HG03571 (cell line): ENCODE measurements at regions not wholly inside any gene's neighbourhood (a gene's known extent, or its start where the extent isn't known, plus 50 kb on each side); places are given as distances from the start of the nearest gene placed in this dataset.

Experiments used
- ATAC-seq: cut with Tn5 transposase; IDR thresholded peaks from one replicate; pipeline ENCODE4 v1.9.1; 2021; ENCODE audit not compliant: unreplicated experiment

DNA sequence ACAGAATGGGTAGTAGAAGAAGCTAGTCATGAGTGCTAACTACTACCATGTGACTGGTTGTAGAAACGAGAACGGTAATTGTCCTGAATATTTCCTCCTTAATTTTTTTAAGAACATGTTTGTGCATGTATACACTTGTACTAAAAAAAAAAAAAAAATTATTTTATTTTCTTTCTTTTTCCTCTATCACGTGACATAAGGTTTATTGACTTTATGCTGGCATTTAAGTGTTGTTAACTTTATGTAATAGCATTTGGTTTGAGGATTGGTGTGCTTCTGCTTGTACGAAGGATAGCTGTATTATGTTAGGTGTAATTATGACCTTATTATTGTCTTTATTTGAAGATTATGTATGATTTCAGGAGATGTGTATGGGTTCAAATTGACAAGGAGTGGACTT is 349.1 kb upstream of the PTPRD start:
- no peak for ATAC-seq

DNA sequence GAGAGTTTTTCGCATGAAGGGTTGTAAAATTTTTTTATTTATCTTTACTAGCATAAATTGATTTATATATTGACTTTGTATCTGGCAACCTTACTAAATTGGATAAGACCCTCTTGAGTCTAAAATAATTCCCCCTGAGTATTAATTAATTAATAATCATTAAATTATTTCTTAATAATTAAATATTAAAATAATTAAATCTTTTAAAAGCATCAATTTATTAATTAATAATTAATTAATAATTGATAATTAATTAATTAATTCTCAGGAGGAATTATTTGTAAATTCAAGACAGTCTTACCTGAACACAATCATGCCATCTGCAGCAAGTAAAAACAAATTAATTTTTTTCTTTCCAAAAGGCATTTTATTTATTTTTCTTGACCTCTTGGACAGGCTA is 370.4 kb upstream of the PTPRD start:
- ATAC-seq = no peak

DNA sequence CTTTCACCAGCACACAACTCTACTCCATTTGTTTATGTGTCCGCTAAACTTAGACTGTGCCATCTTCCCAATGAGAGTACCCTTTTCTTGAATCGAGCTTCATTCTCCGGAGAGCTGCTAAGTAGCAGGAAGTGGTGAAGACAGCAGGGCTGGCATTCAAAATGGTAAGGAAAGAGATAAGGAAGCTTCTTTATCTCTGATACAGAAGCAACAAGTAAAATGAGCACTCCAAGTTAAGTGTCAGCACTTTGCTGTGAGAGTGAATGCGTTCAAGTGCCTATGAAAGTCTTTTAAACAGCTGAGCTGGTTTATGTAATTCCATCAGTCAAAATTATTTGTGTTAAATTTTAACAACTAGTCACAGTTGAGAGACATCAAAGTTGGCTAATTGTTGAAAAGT is 386.8 kb upstream of the PTPRD start:
- no peak for ATAC-seq

DNA sequence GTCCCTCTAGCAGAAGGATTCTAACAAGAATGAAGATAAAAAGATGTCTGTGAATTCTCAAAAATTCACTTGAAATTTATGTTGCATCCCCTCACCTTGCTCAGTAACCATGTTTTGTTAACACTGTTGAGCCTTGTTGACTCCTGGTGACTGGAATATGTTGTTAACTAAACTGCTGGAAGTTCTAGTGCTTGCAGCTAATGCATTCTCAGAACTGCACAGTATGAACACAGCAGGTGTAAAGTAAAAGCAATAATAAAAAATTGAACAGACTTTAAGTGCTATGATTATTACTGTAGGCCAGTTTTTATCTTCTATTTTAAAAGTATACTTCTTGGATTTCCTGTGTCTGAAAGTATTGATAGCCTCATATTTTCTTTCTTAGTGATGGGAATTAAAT is 388.7 kb upstream of the PTPRD start:
- no peak for ATAC-seq

DNA sequence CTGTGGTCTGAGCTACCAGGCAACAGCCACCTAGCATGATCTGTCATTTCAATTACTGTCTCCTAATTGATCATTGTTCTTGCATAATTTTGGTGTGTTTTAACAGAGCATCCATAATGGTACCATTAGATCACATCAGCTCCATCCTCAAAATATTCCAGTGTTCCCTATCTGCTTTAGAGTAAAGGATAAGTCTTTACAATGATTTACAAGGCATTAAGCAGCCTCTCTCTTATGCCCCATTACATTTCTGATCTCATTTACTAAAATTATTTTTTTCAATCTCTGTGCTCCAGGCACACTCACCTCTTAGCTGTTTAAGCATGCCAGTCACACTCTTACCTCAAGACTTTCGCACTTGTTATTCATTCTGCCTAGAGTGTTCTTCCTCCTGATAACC is 389.9 kb upstream of the PTPRD start:
- no peak for ATAC-seq

DNA sequence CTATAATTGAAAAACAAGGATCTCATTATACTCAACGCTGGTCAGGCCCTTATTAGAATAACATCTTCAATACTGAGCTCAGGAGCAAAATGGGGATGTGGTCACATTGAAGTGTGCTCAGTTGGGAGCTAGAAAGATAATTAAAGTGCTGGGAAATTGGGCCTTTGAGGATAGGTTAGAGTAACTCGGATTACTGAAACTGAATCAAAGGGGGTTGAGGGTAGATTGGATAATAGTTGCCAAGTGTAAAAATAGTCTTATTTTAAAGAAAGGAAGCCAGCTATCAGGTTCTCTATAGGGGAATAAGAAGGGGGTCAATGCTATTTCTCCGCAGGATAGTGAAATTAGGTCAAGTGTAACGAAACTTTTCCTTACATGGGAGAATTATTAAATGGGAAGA is 391.0 kb upstream of the PTPRD start:
- ATAC-seq = no peak

DNA sequence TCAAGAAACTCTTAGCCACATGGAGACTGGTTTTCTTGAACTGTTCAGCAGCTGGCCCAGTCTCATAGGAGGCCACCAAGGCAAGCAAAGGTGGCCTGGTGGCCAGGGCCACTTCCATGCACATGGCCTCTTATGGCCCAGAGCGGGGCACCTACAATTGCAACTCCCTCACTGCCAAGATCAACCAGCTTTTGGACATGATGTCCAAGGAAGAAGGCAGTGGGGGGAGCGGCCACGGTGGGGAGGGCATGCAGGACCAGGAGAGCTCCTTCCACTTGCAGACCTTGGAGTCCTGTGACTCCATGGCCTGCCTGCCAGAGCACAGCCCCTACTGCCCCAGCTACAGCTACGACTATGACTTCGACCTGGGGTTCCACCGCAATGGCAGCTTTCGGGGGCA is 398.9 kb upstream of the PTPRD start:
- no peak for ATAC-seq

DNA sequence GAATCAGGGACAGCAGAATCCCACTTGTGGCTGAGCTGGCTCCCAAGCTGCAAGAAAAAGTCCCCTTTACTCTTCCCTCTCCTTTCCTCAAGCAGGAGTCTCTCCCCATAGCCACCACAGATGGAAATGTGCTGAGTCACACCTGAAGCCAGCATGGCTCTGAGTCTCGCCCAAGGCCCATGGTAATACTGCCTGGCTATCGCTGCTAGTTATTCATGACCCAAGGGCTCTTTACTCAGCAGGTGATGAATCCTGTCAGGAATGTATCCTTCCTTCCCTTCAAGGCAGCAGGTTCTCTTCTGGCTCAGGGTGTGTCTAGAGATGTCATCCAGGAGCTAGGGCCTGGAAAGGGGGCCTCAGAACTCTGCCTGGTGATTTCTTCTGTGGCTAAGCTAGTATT is 403.3 kb upstream of the PTPRD start:
- ATAC-seq = no peak

DNA sequence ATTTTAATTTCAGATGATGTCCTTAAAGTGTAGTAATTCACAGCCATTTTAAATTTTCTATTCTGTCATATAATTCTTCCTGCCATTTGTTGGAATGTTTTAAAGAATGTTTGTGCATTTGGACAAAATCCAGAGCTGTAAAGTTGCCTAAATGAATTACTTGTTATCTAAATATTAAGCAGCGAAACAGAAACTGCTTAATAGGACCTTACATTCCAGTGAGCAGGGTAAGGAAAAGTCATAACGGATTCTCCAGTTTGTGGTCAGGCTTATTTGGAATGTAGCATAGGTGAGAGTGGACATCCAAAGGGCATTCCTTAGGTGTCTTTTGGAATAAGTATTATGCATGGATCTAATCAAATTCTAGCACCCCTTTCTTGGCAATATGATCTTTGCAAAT is 410.4 kb upstream of the PTPRD start:
- no peak for ATAC-seq

DNA sequence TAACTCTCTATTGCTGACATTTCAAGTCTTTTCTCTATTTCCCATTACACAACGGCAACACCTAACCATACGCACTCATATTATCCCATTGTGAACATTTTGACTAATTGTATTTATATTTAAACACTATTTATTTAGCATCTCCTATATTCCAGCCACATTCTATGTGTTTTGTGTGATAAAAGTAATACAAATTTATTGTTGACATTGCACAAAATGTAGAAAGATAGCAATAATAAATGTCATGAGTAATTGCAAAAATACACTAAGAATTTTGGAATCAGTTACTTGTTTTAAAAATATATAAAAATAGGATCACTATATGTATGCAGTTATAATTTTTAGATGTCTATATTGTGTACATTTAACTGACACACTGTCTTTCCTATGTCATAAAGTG is 413.0 kb upstream of the PTPRD start:
- ATAC-seq = no peak

DNA sequence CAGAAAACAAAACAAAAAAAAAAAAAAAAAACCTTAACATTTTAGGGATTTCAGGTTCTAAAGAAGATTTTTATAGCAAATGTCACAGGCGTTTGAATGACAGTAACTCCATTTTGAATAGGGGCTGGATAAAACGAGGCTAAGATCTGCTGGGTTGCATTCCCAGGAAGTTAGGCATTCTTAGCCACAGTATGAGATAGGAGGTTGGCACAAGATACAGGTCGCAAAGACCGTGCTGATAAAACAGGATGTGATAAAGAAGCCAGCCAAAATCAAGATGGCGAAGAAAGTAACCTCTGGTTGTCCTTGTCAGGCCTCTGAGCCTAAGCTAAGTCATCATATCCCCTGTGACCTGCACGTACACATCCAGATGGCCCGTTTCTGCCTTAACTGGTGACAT is 425.6 kb upstream of the PTPRD start:
- ATAC-seq = no peak

DNA sequence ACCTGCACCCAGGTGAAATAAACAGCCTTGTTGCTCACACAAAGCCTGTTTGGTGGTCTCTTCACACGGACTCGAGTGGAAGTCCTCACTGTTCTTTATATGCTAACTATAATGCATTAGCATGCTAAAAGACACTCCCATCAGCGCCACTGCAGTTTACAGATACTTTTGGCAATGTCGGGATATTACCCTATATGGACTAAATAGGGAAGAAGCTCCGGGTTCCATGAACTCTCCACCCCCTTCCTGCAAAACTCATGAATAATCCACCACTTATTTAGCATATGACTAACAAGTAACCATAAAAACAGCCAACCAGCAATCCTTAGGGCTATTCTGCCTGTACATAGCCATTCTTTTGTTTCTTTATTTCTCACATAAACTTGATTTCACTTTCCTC is 426.2 kb upstream of the PTPRD start:
- ATAC-seq = no peak

DNA sequence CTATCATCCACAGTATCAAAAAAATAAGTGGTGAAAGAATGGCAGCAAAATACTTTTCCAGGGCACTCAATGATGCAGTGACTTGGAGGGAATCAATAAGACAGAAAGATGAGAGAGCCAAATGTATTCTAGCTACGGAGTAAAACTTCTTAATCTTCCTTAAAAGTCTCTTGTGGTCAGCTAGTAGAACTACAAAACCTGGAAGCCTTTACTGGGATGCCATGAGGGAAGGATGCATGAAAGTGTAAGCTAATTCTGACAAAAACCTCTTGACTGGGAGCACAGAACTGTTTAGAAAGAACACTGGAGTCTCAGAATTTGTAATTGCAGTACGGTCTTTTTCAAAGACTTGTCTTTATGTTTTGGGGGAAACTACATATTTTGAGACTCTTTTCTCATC is 432.8 kb upstream of the PTPRD start:
- ATAC-seq = no peak

DNA sequence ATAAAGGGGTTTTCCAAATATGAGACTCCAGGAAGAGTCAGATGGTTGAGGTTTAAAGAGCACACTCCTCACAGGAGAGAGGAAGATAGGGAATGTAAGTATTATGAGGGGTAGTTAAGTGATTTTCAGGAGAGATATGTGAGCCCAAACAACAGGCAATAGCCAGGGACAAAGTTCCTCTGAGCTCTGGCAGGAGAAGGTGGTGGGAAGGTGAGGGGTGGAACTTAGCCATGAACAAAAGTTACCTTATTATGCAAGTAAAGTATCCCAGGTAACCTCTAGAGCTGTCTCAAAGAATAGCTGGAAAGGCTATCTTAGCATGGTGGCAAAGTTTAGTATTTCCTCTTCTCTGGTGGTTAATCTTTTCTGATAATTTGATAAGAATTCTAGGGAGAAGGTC is 450.5 kb upstream of the PTPRD start:
- ATAC-seq = no peak

DNA sequence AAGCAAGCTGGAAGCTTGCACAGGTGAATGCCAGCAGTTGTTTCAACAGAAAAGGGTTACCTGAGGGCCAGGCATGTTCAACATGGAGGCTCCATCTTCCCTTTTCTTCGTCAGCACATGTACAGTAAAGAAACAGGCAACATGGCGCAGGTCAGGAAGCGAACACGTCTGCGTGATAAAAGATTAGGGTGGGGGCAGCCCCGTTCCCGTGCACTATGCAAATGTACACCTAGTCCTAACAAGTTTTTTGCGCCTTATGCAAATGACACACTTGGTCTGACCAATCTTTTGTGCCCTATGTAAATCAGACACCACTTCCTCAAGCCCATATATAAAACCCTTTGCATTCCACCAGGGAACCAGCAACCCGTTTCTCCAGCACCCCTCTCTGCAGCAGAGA is 452.1 kb upstream of the PTPRD start:
- ATAC-seq = no peak

DNA sequence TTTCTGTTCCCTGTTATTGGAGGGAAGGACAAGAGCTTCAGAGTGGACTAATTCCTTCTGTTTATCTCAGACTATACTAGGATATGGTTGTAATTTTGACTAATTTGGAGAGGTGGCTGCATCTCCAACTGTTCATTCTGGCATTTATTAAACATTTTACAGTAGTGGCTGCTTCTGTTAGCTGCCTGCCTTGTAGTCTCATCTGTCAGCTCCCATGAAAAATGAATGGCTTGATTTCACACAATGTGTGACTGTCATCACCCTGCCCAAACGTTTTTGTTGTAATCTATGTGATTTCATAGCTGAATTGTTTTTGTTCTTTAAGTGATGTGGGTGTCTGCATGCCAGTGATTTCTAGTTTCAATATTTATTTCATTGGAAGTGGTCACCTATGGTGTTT is 459.4 kb upstream of the PTPRD start:
- no peak for ATAC-seq

DNA sequence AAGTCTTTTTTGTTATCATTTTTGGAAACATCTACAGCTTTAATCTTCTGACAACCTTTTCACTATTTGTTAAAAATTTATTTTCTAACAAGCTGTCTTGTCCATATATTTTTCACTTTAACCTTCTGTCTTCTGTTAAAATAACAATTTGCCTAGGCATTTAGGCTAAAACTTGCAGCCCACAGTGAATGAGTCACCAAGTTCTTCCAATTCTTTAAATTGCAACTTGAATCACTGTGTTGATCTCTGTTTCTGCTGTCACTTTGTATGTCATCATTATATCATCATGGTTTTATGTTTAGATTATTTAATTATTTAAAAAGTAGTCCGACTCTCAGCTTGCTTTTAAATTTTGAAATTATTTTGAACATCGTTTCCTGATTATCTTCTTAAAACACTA is 473.8 kb upstream of the PTPRD start:
- no peak for ATAC-seq

DNA sequence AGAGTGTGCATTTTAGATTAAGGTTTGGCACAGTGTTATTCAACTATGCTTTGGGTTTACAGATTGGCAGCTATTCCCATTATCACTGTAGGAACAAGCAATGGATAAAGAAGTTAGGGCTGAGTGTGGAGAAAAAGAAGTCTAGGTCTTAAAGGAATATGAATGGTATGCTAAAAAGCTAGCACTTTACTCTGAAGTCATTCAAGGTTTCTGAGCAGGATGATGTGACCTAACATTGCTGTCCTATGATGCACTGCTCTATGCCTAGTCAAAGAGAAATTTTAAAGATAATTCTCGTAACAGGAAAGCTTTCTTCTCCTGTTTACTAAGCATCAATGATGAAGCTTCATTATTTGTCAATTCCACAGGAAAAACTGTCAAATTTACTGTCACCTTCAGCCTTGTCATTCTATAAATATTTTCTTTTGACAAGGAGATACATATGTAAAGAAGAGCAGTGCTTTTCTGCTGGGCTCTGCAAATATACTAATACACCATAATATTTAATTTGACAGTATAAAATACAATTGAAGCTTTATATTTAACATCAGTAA is 476.1 kb upstream of the PTPRD start:
- ATAC-seq = no peak

DNA sequence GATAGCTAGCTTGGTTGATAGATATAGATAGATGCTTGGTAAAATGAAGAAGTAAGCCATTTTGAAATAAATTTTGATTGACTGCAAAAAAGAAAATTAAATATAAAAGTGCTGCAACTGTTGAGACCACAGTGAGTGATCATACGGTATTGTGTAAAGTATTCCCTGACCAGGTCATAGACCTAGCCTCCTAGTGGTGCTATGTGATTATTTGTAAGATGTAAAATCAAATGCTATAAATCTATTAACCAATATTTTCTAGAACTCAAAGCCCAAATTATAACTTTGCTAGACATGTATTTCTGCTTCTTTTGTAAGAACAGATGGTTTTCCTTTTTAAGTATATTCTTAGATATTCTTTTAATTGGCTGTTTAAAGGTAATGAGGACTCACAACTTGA is 480.2 kb upstream of the PTPRD start:
- ATAC-seq = no peak

DNA sequence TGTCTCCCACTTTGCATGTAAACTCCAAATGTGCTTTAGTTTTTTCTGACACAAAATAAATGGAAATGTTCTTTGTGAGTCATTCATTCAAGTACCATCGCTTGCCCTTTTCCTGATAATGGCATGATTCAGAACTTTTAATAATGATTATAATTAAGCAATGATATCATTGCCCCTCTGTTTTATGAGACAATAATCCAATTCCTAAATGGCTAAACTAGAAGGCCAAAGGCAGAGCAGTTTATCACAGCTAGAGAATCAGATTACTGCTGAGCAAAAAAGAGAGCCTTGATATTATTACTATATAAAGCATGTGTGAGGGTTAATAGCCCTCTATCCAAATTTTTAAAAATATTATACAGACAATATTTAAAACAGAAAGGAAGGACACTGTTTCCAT is 484.2 kb upstream of the PTPRD start:
- ATAC-seq = no peak

DNA sequence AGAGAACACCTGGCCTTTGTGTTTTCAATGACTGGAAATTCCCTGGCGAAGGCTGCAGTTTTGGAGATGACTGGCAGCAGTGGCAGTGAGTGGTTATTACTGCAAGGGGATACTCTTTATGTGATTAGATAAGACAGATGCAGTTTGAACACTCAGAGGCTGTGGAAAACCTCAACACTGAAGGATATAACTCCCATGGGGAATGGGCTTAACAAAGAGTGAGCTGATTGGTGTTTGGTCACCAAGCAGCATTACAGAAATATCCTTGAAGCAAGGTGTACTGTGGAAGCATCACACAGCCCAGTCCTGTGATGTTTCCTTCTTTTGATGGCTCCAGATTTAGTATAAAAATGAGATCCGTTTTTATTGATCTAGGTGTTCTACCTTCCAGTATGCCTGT is 490.7 kb upstream of the PTPRD start:
- no peak for ATAC-seq

DNA sequence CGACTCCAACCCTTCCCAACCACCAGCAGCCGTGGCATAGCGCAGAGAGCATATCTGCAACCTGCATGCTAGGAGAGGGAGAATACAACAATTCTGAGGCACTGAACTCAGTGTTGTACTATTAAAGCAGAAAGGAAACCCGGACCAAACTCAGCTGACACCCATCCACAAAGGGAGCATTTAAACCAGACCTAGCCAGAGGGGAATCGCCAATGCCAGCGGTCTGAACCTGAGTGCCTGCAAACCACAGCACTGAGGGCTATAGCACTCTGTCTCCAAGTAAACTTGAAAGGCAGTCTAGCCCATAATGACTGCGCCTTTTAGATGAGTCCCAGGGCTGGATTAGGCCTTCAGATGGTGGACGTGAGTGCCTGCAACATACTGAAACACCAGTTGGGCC is 494.4 kb upstream of the PTPRD start:
- ATAC-seq = no peak

DNA sequence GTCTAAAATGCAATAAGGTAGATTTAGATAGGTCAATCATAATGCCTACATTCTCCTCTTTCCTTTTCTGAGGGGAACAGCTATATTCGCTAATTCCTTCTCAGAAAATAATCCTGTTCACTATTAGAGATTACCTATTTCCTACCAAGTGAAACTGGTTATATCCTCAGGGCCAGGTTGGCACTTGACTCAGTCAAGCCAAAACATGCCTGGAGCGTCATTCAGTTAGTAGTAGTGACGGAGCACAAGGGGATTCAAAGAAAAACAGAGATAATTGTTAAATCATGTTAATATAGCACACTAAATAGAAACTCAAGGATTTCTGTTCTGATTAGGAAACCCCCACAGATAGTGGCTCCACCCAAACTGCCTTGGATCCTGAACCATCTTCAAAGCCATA is 515.4 kb upstream of the PTPRD start:
- no peak for ATAC-seq

DNA sequence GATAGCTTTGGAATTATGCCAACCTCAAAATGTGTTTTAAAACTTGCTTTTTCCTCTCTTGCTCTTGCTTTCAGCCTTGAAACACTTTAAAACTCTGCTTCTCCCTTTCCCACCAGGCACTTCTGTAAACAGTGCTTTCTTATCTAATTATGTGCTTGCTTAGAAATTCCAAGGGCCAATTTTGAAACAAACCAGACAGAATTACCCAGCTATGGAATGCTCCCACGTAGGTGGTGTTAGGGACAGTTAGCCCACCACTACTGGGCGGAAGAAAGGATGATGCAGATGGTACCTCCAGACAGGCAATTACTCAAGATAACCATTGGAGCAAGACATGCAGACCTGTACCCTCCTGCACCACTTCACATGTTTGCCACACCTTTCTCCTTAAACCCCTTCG is 523.0 kb upstream of the PTPRD start:
- ATAC-seq = no peak
